HG02852 (cell line): ENCODE measurements at regions not wholly inside any gene's neighbourhood (a gene's known extent, or its start where the extent isn't known, plus 50 kb on each side); places are given as distances from the start of the nearest gene placed in this dataset.

Experiments used
- ATAC-seq: cut with Tn5 transposase; IDR thresholded peaks from one replicate; pipeline ENCODE4 v1.9.1; 2021; ENCODE audit warnings: mild to moderate bottlenecking, moderate library complexity; ENCODE audit not compliant: unreplicated experiment

GRCh38 chr11:11140510-11140909, 212.5 kb downstream of the CSNK2A3 start:
- ATAC-seq, result no peak

GRCh38 chr11:11137339-11137738, 215.7 kb downstream of the CSNK2A3 start:
- no peak for ATAC-seq

- no peak for ATAC-seq
Measured at GRCh38 chr11:11135820-11136476, 217.1 kb downstream of the CSNK2A3 start.

GRCh38 chr11:11129118-11129517, 223.9 kb downstream of the CSNK2A3 start:
- no peak for ATAC-seq

GRCh38 chr11:11125618-11126017, 227.4 kb downstream of the CSNK2A3 start:
- no peak for ATAC-seq

GRCh38 chr11:11122749-11123148, 230.3 kb downstream of the CSNK2A3 start:
- no peak for ATAC-seq

GRCh38 chr11:11119917-11120316, 233.1 kb downstream of the CSNK2A3 start:
- ATAC-seq, result no peak

DNA sequence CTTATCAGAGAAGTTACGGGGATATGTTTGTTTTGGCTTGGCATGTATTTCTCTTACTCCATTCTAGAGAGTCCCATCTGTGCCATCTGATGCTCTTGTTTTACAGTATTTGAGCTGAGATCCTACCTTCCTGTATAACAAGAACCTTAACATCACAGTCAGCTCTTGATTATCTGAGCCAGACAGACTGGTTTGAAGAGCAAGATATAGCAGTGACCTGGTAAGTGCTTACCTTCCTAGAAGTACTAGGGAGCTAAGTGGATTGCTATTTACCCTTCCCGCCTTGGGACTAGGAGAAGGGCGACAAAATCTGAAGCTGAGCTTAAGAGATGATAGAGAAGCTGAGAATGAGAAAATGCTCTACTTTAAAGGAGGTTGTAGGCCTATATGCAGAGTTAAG, 235.3 kb downstream of the CSNK2A3 start:
- ATAC-seq, result no peak

- ATAC-seq, result no peak
Measured at GRCh38 chr11:11115475-11115874, 237.6 kb downstream of the CSNK2A3 start.

GRCh38 chr11:11113626-11114025, 239.4 kb downstream of the CSNK2A3 start:
- no peak for ATAC-seq

DNA sequence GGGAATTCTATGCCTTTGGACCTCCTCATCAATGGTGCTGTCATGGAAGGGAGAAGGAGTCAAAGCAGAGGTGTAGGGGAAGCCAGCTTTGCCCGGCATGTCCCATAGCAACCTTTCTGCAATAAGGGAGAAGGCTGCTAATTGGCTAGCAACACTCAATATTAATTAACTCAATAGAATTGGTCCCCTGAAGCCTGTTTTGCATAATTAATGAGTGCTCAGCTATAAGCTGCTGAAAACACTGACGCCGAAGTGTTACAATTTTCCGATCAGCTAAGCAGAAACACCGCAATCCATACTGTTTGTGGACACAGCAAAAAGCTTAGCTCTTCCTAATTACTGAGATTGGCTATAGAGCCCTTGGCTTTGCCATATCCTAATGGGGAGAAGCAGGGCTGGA, 245.0 kb downstream of the CSNK2A3 start:
- no peak for ATAC-seq

- ATAC-seq, result no peak
Measured at GRCh38 chr11:11107076-11107723, 245.8 kb downstream of the CSNK2A3 start.

DNA sequence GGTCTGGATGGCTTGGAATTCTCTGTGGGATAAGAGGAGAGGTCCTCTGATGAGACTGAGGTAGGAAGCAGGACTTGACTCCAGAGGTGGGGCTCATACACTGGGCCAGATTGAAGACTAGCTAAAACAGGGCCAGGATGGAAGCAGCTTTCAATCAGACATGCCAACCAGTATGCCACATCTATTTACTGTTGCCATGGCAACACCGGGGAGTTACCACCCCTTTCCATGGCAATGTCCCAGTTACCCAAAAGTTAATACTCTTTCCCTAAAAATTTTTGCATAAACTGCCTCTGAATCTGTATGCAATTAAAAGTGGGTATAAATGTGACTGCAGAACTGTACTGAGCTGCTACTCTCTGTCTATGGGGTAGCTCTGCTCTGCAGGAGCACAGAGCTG, 247.5 kb upstream of the ZBED5 start:
- no peak for ATAC-seq

DNA sequence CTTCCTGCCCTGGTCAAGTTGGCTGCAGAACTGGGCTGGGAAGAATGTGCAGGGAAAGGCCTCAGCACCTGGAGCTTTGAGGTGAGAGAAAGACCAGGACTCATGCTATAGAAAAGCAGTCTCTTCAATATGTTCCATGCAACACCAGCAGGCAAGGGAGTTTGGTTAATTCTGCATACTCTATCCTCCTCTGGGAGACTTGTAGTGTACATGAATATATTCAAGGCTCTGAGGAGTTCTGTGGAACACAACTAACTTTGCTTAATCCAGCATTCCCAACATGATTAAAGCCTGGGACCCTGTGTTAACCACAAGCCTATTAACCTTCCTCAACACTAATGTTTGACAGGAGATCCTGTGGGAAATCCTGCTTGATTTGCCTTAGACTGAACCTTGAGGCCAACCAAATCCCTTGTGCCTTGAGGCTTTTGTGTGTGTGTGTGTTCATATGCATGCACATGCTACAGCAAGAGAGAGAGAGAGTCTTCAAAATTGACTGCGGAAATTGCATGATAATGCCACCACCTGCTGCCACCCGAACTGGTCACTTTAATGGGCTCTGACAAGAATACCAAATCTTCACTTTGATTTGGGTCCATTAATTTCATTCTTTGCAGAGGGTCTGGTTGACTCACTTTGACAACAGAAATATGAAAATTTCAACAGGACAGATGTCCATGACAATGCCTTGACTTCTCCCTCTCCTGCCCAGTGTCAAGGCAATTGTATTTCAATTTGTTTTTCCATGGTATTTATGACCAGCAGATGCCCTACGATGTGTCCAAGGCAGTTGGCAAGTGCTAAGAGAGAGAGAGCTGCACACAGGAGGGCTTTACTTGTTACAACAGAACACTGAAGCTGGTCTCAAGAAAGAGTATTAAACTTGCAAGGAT, 238.2 kb upstream of the ZBED5 start:
- ATAC-seq, result no peak

DNA sequence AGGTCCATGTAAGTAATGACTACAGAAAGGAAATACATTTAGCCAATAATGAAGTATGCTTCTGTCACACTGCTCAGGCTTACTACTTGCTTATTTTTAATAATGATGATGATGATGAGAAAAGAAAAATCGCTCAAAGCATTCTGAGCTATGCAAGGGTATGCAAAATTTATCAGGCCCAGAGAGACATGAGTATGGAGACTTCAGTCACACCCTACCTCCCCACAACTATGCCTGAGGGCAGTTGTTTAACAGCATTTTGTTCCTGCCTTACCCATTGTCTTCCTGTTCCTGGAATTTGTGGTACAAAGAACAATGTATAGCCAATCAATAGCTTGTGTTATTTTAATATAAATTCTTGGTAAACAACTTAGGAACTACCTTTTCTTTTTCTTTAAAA, 232.6 kb upstream of the ZBED5 start:
- ATAC-seq, result no peak

DNA sequence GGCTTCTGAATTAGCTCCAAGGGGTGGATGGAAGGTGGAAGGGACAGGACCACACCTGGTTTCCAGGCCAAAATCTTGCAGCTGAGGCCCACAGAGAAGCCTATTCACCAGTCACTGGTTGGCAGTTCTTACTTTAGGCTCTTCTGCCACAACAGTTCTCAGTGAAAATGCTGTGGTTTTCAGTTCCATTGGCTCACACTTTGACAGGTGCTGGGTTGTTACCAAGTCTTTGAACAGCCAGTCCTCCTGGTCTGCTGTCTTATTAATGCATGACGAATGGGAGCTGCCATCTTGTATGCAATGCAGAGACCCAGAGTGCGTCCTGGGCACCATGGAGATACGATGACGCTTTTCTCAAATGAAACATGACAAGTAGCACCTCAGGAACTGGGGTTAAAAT, 232.0 kb upstream of the ZBED5 start:
- ATAC-seq, result no peak

DNA sequence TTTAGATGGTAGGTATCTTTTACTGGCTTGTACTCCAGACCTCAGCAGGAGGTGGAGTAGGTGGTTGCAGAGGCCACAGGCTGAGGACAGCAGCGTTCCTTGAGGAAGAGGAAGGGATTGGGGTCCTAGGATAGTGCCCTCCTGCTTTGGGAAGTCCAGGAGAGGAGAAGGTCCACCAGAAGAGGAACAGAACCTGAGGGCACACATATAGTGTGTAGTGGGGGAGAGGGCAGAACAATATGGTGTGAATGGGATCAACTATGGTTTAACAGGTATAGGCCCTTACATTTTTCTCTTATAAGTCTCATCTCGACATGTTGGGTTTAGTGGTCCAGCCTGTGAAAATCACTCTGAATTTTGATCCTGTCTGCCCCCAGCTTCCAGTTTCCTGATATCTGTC, 229.1 kb upstream of the ZBED5 start:
- no peak for ATAC-seq

- ATAC-seq, result no peak
Measured at GRCh38 chr11:11085580-11085979, 227.7 kb upstream of the ZBED5 start.

- ATAC-seq, result no peak
Measured at GRCh38 chr11:11084337-11084736, 226.5 kb upstream of the ZBED5 start.

GRCh38 chr11:11083441-11083840, 225.6 kb upstream of the ZBED5 start:
- no peak for ATAC-seq

DNA sequence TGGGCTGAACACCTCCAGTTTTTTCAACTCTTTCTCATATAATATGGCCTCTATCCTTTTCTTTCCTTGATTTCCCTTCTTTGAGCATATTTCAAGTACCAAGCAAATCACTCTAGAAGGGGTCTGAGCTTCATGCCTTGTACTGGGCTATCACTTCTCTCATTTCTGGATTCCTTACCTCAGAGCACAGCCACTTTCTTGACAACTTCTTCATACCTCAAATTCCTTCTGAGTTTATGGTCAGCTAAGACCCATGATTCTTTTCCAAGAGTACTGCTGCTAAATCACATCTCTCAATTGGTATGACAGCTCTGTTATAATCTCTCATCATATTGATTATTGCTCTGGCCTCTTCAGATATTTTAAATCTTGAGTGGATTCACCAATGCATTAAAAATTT, 224.8 kb upstream of the ZBED5 start:
- no peak for ATAC-seq

DNA sequence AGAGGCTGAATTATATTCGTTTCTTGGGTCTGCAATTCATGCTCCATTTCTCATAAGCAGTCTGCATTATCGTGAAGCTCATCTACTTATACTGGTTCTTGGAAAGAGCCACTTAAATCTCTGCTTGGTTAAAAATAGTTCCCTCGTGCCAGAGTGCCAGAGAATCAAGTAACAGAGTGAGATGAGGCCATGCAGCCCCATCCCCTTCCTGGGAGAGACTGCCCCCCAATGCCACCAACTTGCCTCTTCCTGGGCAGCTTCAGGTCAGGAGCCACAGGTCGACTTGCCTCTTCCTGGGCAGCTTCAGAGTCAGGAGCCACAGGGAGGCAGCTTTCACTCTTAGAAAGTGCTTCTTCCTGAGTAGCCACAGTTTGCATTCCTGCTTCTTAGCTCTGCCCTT, 223.9 kb upstream of the ZBED5 start:
- ATAC-seq, result no peak
